HL-60 (cell line): ENCODE measurements at regions not wholly inside any gene's neighbourhood (a gene's known extent, or its start where the extent isn't known, plus 50 kb on each side); places are given as distances from the start of the nearest gene placed in this dataset.

Experiments used
- DNase-seq, 2 experiments: peaks; one replicate each; pipeline ENCODE4 v3.0.0-alpha.2; 2010 to 2020; ENCODE audit warnings: low read depth in 1 of 2, low spot score in 1 of 2
- H3K27ac ChIP-seq: fragments of 250-450 bp; sonication (Bioruptor Pico); replicated peaks from 2 replicates; pipeline ENCODE4 v1.5.1; 2020; ENCODE audit warnings: mild to moderate bottlenecking, moderate library complexity
- H3K27me3 ChIP-seq: fragments of 250-450 bp; sonication (Bioruptor Pico); 2 replicates; pipeline ENCODE4 v1.5.1; 2021; ENCODE audit warnings: mild to moderate bottlenecking, moderate library complexity; ENCODE audit not compliant: insufficient read depth, poor library complexity, severe bottlenecking
- H3K4me3 ChIP-seq: replicated peaks from 2 replicates; pipeline ENCODE4 v1.5.1; 2011; ENCODE audit warnings: mild to moderate bottlenecking, control low read depth, low read length; ENCODE audit not compliant: insufficient read depth
- GABPA ChIP-seq: IDR thresholded peaks from 2 replicates; pipeline ENCODE4 v1.6.1; 2012; ENCODE audit warnings: low read depth
- POLR2AphosphoS5 ChIP-seq: IDR thresholded peaks from 2 replicates; pipeline ENCODE4 v1.6.1; 2012; ENCODE audit warnings: low read depth
- SPI1 ChIP-seq: IDR thresholded peaks from 2 replicates; pipeline ENCODE4 v1.6.1; 2012; ENCODE audit warnings: low read depth, mild to moderate bottlenecking, borderline replicate concordance
- TF ChIP-seq, protein P1 (sequence below): IDR thresholded peaks from one replicate; pipeline ENCODE4 v1.5.1; 2011; ENCODE audit warnings: low read length, control low read depth, inconsistent platforms; ENCODE audit not compliant: insufficient read depth
- TF ChIP-seq, protein P2 (sequence below): IDR thresholded peaks from 2 replicates; pipeline ENCODE4 v1.6.1; 2012; ENCODE audit warnings: low read depth; ENCODE audit not compliant: insufficient replicate concordance

GRCh38 chr1:29385966-29386365 is 149.6 kb downstream of the PTPRU start:
- Histone ChIP-seq H3K4me3 (no peak overlapping the region), H3K27me3 (no peaks in the 10 kb centered on the region), H3K27ac (no peak overlapping the region)
- no peak for DNase-seq
- TF ChIP-seq SPI1, result no peak
- TF ChIP-seq POLR2AphosphoS5, result no peak
- TF ChIP-seq, protein P1, sequence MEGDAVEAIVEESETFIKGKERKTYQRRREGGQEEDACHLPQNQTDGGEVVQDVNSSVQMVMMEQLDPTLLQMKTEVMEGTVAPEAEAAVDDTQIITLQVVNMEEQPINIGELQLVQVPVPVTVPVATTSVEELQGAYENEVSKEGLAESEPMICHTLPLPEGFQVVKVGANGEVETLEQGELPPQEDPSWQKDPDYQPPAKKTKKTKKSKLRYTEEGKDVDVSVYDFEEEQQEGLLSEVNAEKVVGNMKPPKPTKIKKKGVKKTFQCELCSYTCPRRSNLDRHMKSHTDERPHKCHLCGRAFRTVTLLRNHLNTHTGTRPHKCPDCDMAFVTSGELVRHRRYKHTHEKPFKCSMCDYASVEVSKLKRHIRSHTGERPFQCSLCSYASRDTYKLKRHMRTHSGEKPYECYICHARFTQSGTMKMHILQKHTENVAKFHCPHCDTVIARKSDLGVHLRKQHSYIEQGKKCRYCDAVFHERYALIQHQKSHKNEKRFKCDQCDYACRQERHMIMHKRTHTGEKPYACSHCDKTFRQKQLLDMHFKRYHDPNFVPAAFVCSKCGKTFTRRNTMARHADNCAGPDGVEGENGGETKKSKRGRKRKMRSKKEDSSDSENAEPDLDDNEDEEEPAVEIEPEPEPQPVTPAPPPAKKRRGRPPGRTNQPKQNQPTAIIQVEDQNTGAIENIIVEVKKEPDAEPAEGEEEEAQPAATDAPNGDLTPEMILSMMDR, result no peak
- TF ChIP-seq, protein P2, sequence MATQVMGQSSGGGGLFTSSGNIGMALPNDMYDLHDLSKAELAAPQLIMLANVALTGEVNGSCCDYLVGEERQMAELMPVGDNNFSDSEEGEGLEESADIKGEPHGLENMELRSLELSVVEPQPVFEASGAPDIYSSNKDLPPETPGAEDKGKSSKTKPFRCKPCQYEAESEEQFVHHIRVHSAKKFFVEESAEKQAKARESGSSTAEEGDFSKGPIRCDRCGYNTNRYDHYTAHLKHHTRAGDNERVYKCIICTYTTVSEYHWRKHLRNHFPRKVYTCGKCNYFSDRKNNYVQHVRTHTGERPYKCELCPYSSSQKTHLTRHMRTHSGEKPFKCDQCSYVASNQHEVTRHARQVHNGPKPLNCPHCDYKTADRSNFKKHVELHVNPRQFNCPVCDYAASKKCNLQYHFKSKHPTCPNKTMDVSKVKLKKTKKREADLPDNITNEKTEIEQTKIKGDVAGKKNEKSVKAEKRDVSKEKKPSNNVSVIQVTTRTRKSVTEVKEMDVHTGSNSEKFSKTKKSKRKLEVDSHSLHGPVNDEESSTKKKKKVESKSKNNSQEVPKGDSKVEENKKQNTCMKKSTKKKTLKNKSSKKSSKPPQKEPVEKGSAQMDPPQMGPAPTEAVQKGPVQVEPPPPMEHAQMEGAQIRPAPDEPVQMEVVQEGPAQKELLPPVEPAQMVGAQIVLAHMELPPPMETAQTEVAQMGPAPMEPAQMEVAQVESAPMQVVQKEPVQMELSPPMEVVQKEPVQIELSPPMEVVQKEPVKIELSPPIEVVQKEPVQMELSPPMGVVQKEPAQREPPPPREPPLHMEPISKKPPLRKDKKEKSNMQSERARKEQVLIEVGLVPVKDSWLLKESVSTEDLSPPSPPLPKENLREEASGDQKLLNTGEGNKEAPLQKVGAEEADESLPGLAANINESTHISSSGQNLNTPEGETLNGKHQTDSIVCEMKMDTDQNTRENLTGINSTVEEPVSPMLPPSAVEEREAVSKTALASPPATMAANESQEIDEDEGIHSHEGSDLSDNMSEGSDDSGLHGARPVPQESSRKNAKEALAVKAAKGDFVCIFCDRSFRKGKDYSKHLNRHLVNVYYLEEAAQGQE, result no peak
- TF ChIP-seq GABPA, result no peak

- no peak overlapping the region for H3K4me3 ChIP-seq
- no peak for DNase-seq
- no peak for TF ChIP-seq SPI1
- TF ChIP-seq GABPA, result no peak
- no peak for TF ChIP-seq POLR2AphosphoS5
- TF ChIP-seq, protein P2, result no peak
- TF ChIP-seq, protein P1, result no peak
- no peak overlapping the region for H3K27ac ChIP-seq
- no peaks in the 10 kb centered on the region for H3K27me3 ChIP-seq
Measured at GRCh38 chr1:29384496-29385015, 148.2 kb downstream of the PTPRU start.

- no peak for DNase-seq
- Histone ChIP-seq H3K27ac (no peak overlapping the region), H3K4me3 (no peak overlapping the region), H3K27me3 (no peaks in the 10 kb centered on the region)
- TF ChIP-seq SPI1 (no peak), GABPA (no peak), POLR2AphosphoS5 (no peak)
- TF ChIP-seq, protein P2, result no peak
- TF ChIP-seq, protein P1, result no peak
Measured at GRCh38 chr1:29383746-29384371, 147.5 kb downstream of the PTPRU start.
